NCI-H510A treated with DMSO at 0.1 percent for 48 hours (cell line): ENCODE measurements at regions not wholly inside any gene's neighbourhood (a gene's known extent, or its start where the extent isn't known, plus 50 kb on each side); places are given as distances from the start of the nearest gene placed in this dataset.

ENCODE experiments used
- DNase-seq: peaks from one replicate; lab custom pipeline; 2025; lab: John Stamatoyannopoulos, UW

- no peak for DNase-seq
Measured at GRCh38 chr14:71467361-71467811, 464.8 kb upstream of the RGS6 start.

GRCh38 chr14:71468701-71469100 lies 463.5 kb upstream of the RGS6 start:
- no peak for DNase-seq

- DNase-seq, result no peak
Measured at GRCh38 chr14:71469643-71470335, 462.4 kb upstream of the RGS6 start.

GRCh38 chr14:71471634-71472355 lies 460.4 kb upstream of the RGS6 start:
- no peak for DNase-seq

- no peak for DNase-seq
Measured at GRCh38 chr14:71472356-71473340, 459.6 kb upstream of the RGS6 start.

GRCh38 chr14:71473843-71474242 lies 458.4 kb upstream of the RGS6 start:
- DNase-seq, result no peak

GRCh38 chr14:71474301-71475265 lies 457.6 kb upstream of the RGS6 start:
- peak; percentile 11 for DNase-seq

GRCh38 chr14:71475916-71476315 lies 456.3 kb upstream of the RGS6 start:
- DNase-seq, result no peak

- no peak for DNase-seq
Measured at GRCh38 chr14:71478542-71478941, 453.7 kb upstream of the RGS6 start.

- no peak for DNase-seq
Measured at GRCh38 chr14:71481021-71481654, 451.1 kb upstream of the RGS6 start.

- no peak for DNase-seq
Measured at GRCh38 chr14:71482671-71483070, 449.6 kb upstream of the RGS6 start.

- no peak for DNase-seq
Measured at GRCh38 chr14:71483154-71483553, 449.1 kb upstream of the RGS6 start.

GRCh38 chr14:71485833-71486232 lies 446.4 kb upstream of the RGS6 start:
- no peak for DNase-seq

- DNase-seq, result no peak
Measured at GRCh38 chr14:71486279-71486678, 445.9 kb upstream of the RGS6 start.

GRCh38 chr14:71487449-71487848 lies 444.8 kb upstream of the RGS6 start:
- DNase-seq, result no peak

GRCh38 chr14:71487941-71488340 lies 444.3 kb upstream of the RGS6 start:
- no peak for DNase-seq

- DNase-seq, result no peak
Measured at GRCh38 chr14:71488703-71489191, 443.5 kb upstream of the RGS6 start.

GRCh38 chr14:71489742-71490141 lies 442.5 kb upstream of the RGS6 start:
- no peak for DNase-seq

- no peak for DNase-seq
Measured at GRCh38 chr14:71491931-71492330, 440.3 kb upstream of the RGS6 start.

- DNase-seq, result no peak
Measured at GRCh38 chr14:71492346-71492745, 439.9 kb upstream of the RGS6 start.
